Endodermal cell (in vitro differentiated cells): ENCODE measurements at regions not wholly inside any gene's neighbourhood (a gene's known extent, or its start where the extent isn't known, plus 50 kb on each side); places are given as distances from the start of the nearest gene placed in this dataset.

Experiments used
- DNase-seq: peaks from one replicate; pipeline ENCODE4 v3.0.0-alpha.2; 2017
- H3K27ac ChIP-seq: 2 replicates; pipeline ENCODE4 v1.5.1; 2013; ENCODE audit warnings: mild to moderate bottlenecking, low read depth, low read length, moderate library complexity
- H3K27me3 ChIP-seq: 2 replicates; pipeline ENCODE4 v1.6.1; 2013; ENCODE audit warnings: mild to moderate bottlenecking, low read length, moderate library complexity; ENCODE audit not compliant: insufficient read depth, control insufficient read depth, poor library complexity, severe bottlenecking
- H3K36me3 ChIP-seq: 2 replicates; pipeline ENCODE4 v1.7.0; 2013; ENCODE audit warnings: mild to moderate bottlenecking, low read length, moderate library complexity; ENCODE audit not compliant: control insufficient read depth, insufficient read depth
- H3K4me1 ChIP-seq: one replicate; pipeline ENCODE4 v1.7.0; 2013; ENCODE audit warnings: low read length; ENCODE audit not compliant: control insufficient read depth, insufficient read depth
- H3K4me3 ChIP-seq: 2 replicates; pipeline ENCODE4 v1.5.1; 2013; ENCODE audit warnings: mild to moderate bottlenecking, low read length, moderate library complexity
- H3K9ac ChIP-seq: 2 replicates; pipeline ENCODE4 v1.6.1; 2013; ENCODE audit warnings: mild to moderate bottlenecking, low read length, moderate library complexity; ENCODE audit not compliant: poor library complexity, severe bottlenecking; ENCODE audit errors: extremely low read depth
- H3K9me3 ChIP-seq: 2 replicates; pipeline ENCODE4 v1.6.1; 2013; ENCODE audit warnings: mild to moderate bottlenecking, low read length, moderate library complexity; ENCODE audit not compliant: control insufficient read depth
- H3K27ac Mint-ChIP-seq: 2 replicates; pipeline ENCODE4 v1.8.0; 2020; ENCODE audit warnings: mixed read lengths
- H3K27me3 Mint-ChIP-seq: 2 replicates; pipeline ENCODE4 v1.8.0; 2021; ENCODE audit warnings: mild to moderate bottlenecking, mixed read lengths; ENCODE audit not compliant: insufficient read depth
- H3K36me3 Mint-ChIP-seq: 2 replicates; pipeline ENCODE4 v1.8.0; 2020; ENCODE audit warnings: low read depth, mixed read lengths
- H3K4me1 Mint-ChIP-seq: 2 replicates; pipeline ENCODE4 v1.8.0; 2020; ENCODE audit warnings: mixed read lengths
- H3K4me3 Mint-ChIP-seq: 2 replicates; pipeline ENCODE4 v1.8.0; 2020; ENCODE audit warnings: mild to moderate bottlenecking, moderate library complexity, mixed read lengths
- H3K9me3 Mint-ChIP-seq: 2 replicates; pipeline ENCODE4 v1.8.0; 2020; ENCODE audit warnings: mild to moderate bottlenecking, mixed read lengths
- WGBS, 2 experiments: methylation state at CpG; one replicate each; pipeline versions ENCODE4 v1.1.5 to v1.1.7; 2013; ENCODE audit warnings: missing lambda C conversion rate in 2 of 2, mixed read lengths in 1 of 2; ENCODE audit not compliant: insufficient coverage in 1 of 2, insufficient read length in 1 of 2; 5-methylcytosine and 5-hydroxymethylcytosine counted together
- TF ChIP-seq, protein P1 (sequence below): fragments of 200-600 bp; sonication (generic); conservative IDR thresholded peaks from 2 replicates; pipeline ENCODE4 v1.5.0; 2021; ENCODE audit warnings: antibody characterized with exemption, mild to moderate bottlenecking

DNA sequence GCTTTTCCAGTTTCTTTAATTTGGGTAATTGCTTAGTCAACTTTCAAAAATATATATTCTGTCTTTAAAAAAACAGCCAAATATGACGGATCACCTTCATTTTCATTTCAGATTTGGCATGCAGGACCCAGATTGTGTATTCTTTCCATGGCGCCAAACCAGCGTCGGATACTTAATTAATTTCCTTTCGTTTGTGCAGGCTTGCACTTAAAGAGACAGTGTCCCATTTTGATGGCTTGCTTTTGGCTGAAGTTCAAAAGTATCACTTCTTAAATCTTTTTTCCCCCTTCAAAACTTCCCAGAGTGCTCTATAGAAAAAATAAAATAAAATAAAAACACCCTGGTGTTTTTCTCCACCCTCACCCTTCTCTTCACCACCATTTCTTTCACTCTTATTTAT, 394.5 kb upstream of the SOX9 start:
- Histone ChIP-seq H3K27me3 (no peaks in the 10 kb centered on the region), H3K9ac (no peak overlapping the region), H3K4me3 (no peak overlapping the region), H3K9me3 (no peaks in the 10 kb centered on the region), H3K36me3 (no peaks in the 10 kb centered on the region), H3K27ac (no peak overlapping the region), H3K4me1 (no peaks in the 10 kb centered on the region)
- Mint-ChIP-seq H3K27ac (no peak overlapping the region), H3K4me1 (no peaks in the 10 kb centered on the region), H3K9me3 (no peaks in the 10 kb centered on the region), H3K4me3 (no peak overlapping the region), H3K36me3 (no peaks in the 10 kb centered on the region), H3K27me3 (no peaks in the 10 kb centered on the region)
- whole genome bisulfite sequencing, 2 experiments = 92 to 93% methylated on average over 5 of the region's 5 CpGs
- TF ChIP-seq, protein P1, sequence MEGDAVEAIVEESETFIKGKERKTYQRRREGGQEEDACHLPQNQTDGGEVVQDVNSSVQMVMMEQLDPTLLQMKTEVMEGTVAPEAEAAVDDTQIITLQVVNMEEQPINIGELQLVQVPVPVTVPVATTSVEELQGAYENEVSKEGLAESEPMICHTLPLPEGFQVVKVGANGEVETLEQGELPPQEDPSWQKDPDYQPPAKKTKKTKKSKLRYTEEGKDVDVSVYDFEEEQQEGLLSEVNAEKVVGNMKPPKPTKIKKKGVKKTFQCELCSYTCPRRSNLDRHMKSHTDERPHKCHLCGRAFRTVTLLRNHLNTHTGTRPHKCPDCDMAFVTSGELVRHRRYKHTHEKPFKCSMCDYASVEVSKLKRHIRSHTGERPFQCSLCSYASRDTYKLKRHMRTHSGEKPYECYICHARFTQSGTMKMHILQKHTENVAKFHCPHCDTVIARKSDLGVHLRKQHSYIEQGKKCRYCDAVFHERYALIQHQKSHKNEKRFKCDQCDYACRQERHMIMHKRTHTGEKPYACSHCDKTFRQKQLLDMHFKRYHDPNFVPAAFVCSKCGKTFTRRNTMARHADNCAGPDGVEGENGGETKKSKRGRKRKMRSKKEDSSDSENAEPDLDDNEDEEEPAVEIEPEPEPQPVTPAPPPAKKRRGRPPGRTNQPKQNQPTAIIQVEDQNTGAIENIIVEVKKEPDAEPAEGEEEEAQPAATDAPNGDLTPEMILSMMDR = no peak
- DNase-seq = no peak

DNA sequence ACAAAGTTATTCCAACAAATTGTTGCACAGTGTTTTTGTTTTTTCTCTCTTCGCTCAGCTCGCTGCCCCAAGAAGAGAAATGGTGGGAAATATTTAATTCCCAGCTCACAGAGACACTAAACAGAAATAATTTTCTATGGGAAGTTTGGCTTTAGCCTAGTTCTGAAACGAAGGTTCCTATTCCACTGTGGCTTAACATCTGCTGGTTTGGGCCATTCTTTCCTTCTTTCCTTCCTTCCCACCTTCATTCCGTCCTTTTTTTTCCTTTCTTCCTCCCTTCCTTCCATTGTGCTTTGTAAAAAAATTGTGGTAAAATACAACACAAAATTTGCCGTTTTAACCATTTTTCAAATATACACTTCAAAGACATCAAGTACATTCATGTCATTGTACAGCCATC, 393.5 kb upstream of the SOX9 start:
- Mint-ChIP-seq H3K9me3 (no peaks in the 10 kb centered on the region), H3K27me3 (no peaks in the 10 kb centered on the region), H3K4me1 (no peaks in the 10 kb centered on the region), H3K36me3 (no peaks in the 10 kb centered on the region), H3K27ac (no peak overlapping the region), H3K4me3 (no peak overlapping the region)
- no peaks in the 10 kb centered on the region for H3K27me3 ChIP-seq
- H3K36me3 ChIP-seq = no peaks in the 10 kb centered on the region
- no peaks in the 10 kb centered on the region for H3K4me1 ChIP-seq
- no peak overlapping the region for H3K27ac ChIP-seq
- WGBS, 2 experiments = 83 to 100% methylated on average over 1 to 3 of the region's 5 CpGs
- no peak overlapping the region for H3K9ac ChIP-seq
- H3K4me3 ChIP-seq = no peak overlapping the region
- DNase-seq = no peak
- TF ChIP-seq, protein P1 = no peak
- no peaks in the 10 kb centered on the region for H3K9me3 ChIP-seq

DNA sequence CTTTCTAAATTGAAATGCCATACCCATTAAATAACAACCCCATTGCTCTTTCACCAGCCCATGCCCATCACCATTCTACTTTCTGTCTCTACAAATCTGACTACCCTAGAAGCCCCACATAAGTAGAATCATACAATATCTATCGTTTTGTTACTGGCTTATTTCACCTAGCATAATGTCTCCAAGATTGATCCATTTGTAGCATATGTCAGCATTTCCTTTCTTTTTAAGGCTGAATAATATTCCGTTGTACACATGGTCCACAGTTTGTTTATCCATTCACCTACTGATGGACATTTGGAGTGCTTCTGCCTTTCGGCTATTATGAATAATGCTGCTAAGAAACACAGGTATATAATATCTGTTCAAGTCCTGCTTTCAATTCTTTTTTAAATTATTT, 393.1 kb upstream of the SOX9 start:
- no peak overlapping the region for H3K4me3 ChIP-seq
- no peak overlapping the region for H3K9ac ChIP-seq
- H3K4me1 ChIP-seq = no peaks in the 10 kb centered on the region
- Mint-ChIP-seq H3K27ac (no peak overlapping the region), H3K4me3 (no peak overlapping the region), H3K27me3 (no peaks in the 10 kb centered on the region), H3K9me3 (no peaks in the 10 kb centered on the region), H3K4me1 (no peaks in the 10 kb centered on the region), H3K36me3 (no peaks in the 10 kb centered on the region)
- TF ChIP-seq, protein P1 = no peak
- no peak overlapping the region for H3K27ac ChIP-seq
- H3K27me3 ChIP-seq = no peaks in the 10 kb centered on the region
- no peaks in the 10 kb centered on the region for H3K9me3 ChIP-seq
- 93 to 96% methylated on average over 3 of the region's 3 CpGs for WGBS, 2 experiments
- no peaks in the 10 kb centered on the region for H3K36me3 ChIP-seq
- DNase-seq = no peak
